Endothelial cell of umbilical vein (primary cell): ENCODE measurements at regions not wholly inside any gene's neighbourhood (a gene's known extent, or its start where the extent isn't known, plus 50 kb on each side); places are given as distances from the start of the nearest gene placed in this dataset.

Experiments
- BruUV-seq: library from RNA; stranded (reverse); fragments of 400-500 nt; replicated peaks from 2 replicates; lab custom pipeline; 2021; lab: Mats Ljungman, UMichigan
- CTCF ChIA-PET: fragments of 300-600, 350-600 bp; sonication (Branson Sonifier 250); formaldehyde crosslinking; loops from one replicate; lab custom pipeline; 2021; ENCODE audit warnings: antibody characterized with exemption, inconsistent platforms; lab: Charles Lee
- POLR2A ChIA-PET: fragments of 300-600, 350-600 bp; sonication (Branson Sonifier 250); formaldehyde crosslinking; loops from one replicate; lab custom pipeline; 2021; ENCODE audit warnings: antibody characterized with exemption, inconsistent platforms; lab: Charles Lee
- DNase-seq: peaks from one replicate; pipeline ENCODE4 v3.0.0-alpha.2; 2011; ENCODE audit warnings: low read depth, low spot score
- FAIRE-seq: peaks from 2 replicates; lab custom pipeline; 2011; peaks lifted over from hg19 to GRCh38; lab: Jason Lieb, UNC
- H2AFZ ChIP-seq: 2 replicates; pipeline ENCODE4 v1.6.0; 2012; ENCODE audit warnings: low read depth, low read length, control low read depth, inconsistent platforms
- H3K27ac ChIP-seq: 2 replicates; pipeline ENCODE4 v1.5.1; 2011; ENCODE audit warnings: low read depth, mild to moderate bottlenecking, control low read depth, low read length, moderate library complexity; ENCODE audit not compliant: insufficient read depth
- H3K27me3 ChIP-seq, 2 experiments: 2 replicates each; pipeline versions ENCODE4 v1.6.0 to v1.6.1; 2011; ENCODE audit warnings: low read length in 2 of 2, mixed read lengths in 1 of 2; ENCODE audit not compliant: control insufficient read depth in 2 of 2, insufficient read depth in 2 of 2
- H3K36me3 ChIP-seq, 2 experiments: 2 replicates in 1 of 2; 3 replicates in 1 of 2; pipeline ENCODE4 v1.5.1; 2011; ENCODE audit warnings: low read length in 2 of 2, mild to moderate bottlenecking in 1 of 2, moderate library complexity in 1 of 2; ENCODE audit not compliant: control insufficient read depth in 2 of 2, insufficient read depth in 2 of 2; ENCODE audit errors: extremely low read depth in 1 of 2
- H3K4me1 ChIP-seq: 3 replicates; pipeline ENCODE4 v1.5.1; 2011; ENCODE audit warnings: mild to moderate bottlenecking, low read length; ENCODE audit not compliant: control insufficient read depth, insufficient read depth; ENCODE audit errors: extremely low read depth
- H3K4me2 ChIP-seq: 2 replicates; pipeline ENCODE4 v1.6.1; 2011; ENCODE audit warnings: low read length, control low read depth, mixed read lengths; ENCODE audit not compliant: insufficient read depth
- H3K4me3 ChIP-seq, 3 experiments: fragments of 200-600 bp in 1 of 3; sonication (generic), shearing (Covaris generic) in 1 of 3; replicated peaks in 1 of 3; 2 replicates each; pipeline ENCODE4 v1.5.1; 2011 to 2016; ENCODE audit warnings: control low read depth in 3 of 3, low read length in 3 of 3, mild to moderate bottlenecking in 2 of 3, inconsistent platforms in 1 of 3, low read depth in 1 of 3, moderate library complexity in 1 of 3; ENCODE audit not compliant: insufficient read depth in 1 of 3
- H3K79me2 ChIP-seq: 2 replicates; pipeline ENCODE4 v1.6.0; 2012; ENCODE audit warnings: low read length, inconsistent platforms; ENCODE audit not compliant: control insufficient read depth, insufficient read depth
- H3K9ac ChIP-seq: replicated peaks from 2 replicates; pipeline ENCODE3; 2011; ENCODE audit warnings: low read length, control low read depth; ENCODE audit not compliant: insufficient read depth; ENCODE audit errors: extremely low read depth
- H3K9me1 ChIP-seq: replicated peaks from 3 replicates; pipeline ENCODE4 v1.6.0; 2011; ENCODE audit warnings: mild to moderate bottlenecking, low read length; ENCODE audit not compliant: control insufficient read depth, insufficient read depth; ENCODE audit errors: extremely low read depth
- H3K9me3 ChIP-seq: replicated peaks from 2 replicates; pipeline ENCODE4 v1.5.1; 2012; ENCODE audit warnings: low read length, inconsistent platforms; ENCODE audit not compliant: control insufficient read depth, insufficient read depth
- H4K20me1 ChIP-seq: replicated peaks from 2 replicates; pipeline ENCODE3; 2011; ENCODE audit warnings: mild to moderate bottlenecking, low read length; ENCODE audit not compliant: control insufficient read depth, insufficient read depth; ENCODE audit errors: extremely low read depth
- EZH2 ChIP-seq: IDR thresholded peaks from 2 replicates; pipeline ENCODE4 v1.6.1; 2012; ENCODE audit warnings: borderline replicate concordance, low read depth, mild to moderate bottlenecking, moderate library complexity, low read length, inconsistent platforms; ENCODE audit not compliant: severe bottlenecking
- FOS ChIP-seq: IDR thresholded peaks from 2 replicates; pipeline ENCODE4 v1.6.1; 2011; ENCODE audit warnings: mild to moderate bottlenecking, low read length, moderate library complexity, borderline replicate concordance; ENCODE audit not compliant: insufficient read depth
- GATA2 ChIP-seq: IDR thresholded peaks from 2 replicates; pipeline ENCODE4 v1.7.0; 2011; ENCODE audit warnings: low read depth, mild to moderate bottlenecking, moderate library complexity, mixed read lengths, low read length; ENCODE audit not compliant: insufficient read length, insufficient read depth
- JUN ChIP-seq: IDR thresholded peaks from 2 replicates; pipeline ENCODE4 v1.6.1; 2011; ENCODE audit warnings: borderline replicate concordance, low read depth; ENCODE audit not compliant: insufficient read length, insufficient read depth
- MYC ChIP-seq: IDR thresholded peaks from one replicate; pipeline ENCODE4 v1.6.1; 2011; ENCODE audit warnings: mild to moderate bottlenecking, low read depth, low read length
- POLR2A ChIP-seq: IDR thresholded peaks from 2 replicates; pipeline ENCODE4 v1.6.1; 2012; ENCODE audit warnings: low read depth, mild to moderate bottlenecking, control low read depth, low read length
- POLR2AphosphoS5 ChIP-seq: IDR thresholded peaks from 2 replicates; pipeline ENCODE4 v1.6.1; 2012; ENCODE audit warnings: low read depth, mild to moderate bottlenecking, control low read depth, low read length, moderate library complexity; ENCODE audit not compliant: insufficient read depth
- dilution Hi-C: fragments of 300-500 bp; cut with MboI; formaldehyde crosslinking; loops from one replicate; pipeline ENCODE4 v1.15.0; 2019; ENCODE audit warnings: low sequenced_read_pairs; ENCODE audit not compliant: extremely low pct_ligation_motif_present
- intact Hi-C: fragments of 100-400 bp; cut with micrococcal nuclease; formaldehyde crosslinking; loops from one replicate; pipeline ENCODE4 v1.10.0; 2022
- TF ChIP-seq, protein P1 (sequence below): IDR thresholded peaks from 2 replicates; pipeline ENCODE4 v1.6.1; 2011; ENCODE audit not compliant: insufficient read depth, insufficient read length
- TF ChIP-seq, protein P2 (sequence below), 2 donors: IDR thresholded peaks; 1 replicate in 1 of 2; 2 replicates in 1 of 2; pipeline ENCODE4 v1.5.1; 2011; ENCODE audit warnings: low read length in 2 of 2, mild to moderate bottlenecking in 2 of 2, moderate library complexity in 2 of 2, control low read depth in 1 of 2, inconsistent platforms in 1 of 2, low read depth in 1 of 2; ENCODE audit not compliant: insufficient read depth in 1 of 2; ENCODE audit errors: extremely low read depth in 1 of 2

DNA sequence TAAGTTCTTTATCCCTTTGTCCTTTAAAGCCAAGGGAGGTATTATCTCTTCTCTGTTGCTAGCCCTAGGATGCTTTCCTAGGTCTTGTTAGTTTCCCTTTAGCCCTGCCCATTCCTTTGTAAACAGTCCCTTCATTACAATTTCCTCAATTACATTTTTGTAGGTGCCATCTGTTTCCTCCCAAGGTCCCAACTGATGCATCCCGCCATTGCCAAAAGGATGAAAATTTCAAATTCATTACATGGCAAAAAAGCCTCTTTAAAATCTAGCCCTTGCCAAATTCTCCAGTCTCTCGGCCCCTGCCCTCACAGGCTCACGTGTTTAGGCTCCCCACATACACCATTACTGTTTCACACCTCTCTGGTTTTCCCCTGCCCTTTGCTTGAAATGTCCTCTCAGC lies 151.9 kb upstream of the C1orf87 start:
- H3K4me1 ChIP-seq = peaks cover 14% of the 10 kb centered on the region
- H3K27ac ChIP-seq = no peak overlapping the region
- H4K20me1 ChIP-seq = no peaks in the 10 kb centered on the region
- no peak overlapping the region for H3K4me2 ChIP-seq
- dilution Hi-C loops = no loop called here
- ChIA-PET POLR2A (no interaction called here), CTCF (interaction anchor here (1.4 kb wide), 1 partner anchor 56 kb away, joined by 3 read pairs; no protein-coding TSS in a partner anchor)
- no peak for DNase-seq
- no peak for FAIRE-seq
- no peaks in the 10 kb centered on the region for H3K27me3 ChIP-seq
- H3K79me2 ChIP-seq = no peaks in the 10 kb centered on the region
- TF ChIP-seq MYC (no peak), POLR2AphosphoS5 (no peak), FOS (no peak), EZH2 (no peak), GATA2 (no peak), POLR2A (no peak), JUN (no peak)
- TF ChIP-seq, protein P1, sequence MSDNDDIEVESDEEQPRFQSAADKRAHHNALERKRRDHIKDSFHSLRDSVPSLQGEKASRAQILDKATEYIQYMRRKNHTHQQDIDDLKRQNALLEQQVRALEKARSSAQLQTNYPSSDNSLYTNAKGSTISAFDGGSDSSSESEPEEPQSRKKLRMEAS = no peak
- TF ChIP-seq, protein P2, sequence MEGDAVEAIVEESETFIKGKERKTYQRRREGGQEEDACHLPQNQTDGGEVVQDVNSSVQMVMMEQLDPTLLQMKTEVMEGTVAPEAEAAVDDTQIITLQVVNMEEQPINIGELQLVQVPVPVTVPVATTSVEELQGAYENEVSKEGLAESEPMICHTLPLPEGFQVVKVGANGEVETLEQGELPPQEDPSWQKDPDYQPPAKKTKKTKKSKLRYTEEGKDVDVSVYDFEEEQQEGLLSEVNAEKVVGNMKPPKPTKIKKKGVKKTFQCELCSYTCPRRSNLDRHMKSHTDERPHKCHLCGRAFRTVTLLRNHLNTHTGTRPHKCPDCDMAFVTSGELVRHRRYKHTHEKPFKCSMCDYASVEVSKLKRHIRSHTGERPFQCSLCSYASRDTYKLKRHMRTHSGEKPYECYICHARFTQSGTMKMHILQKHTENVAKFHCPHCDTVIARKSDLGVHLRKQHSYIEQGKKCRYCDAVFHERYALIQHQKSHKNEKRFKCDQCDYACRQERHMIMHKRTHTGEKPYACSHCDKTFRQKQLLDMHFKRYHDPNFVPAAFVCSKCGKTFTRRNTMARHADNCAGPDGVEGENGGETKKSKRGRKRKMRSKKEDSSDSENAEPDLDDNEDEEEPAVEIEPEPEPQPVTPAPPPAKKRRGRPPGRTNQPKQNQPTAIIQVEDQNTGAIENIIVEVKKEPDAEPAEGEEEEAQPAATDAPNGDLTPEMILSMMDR (IDR thresholded peaks at IDR 0.05; ENCODE audit: extremely low read depth in 1 of 2, insufficient read depth in 1 of 2, low read depth in 1 of 2, low read length in 2 of 2) = no peak
- H2AFZ ChIP-seq = no peak overlapping the region
- no peaks in the 10 kb centered on the region for H3K36me3 ChIP-seq
- no peak overlapping the region for H3K9ac ChIP-seq
- intact Hi-C loops = no loop called here
- H3K4me3 ChIP-seq = no peak overlapping the region
- no TSS peak for BruUV-seq
- H3K9me1 ChIP-seq = no peaks in the 10 kb centered on the region
- H3K9me3 ChIP-seq = no peaks in the 10 kb centered on the region
